Fibroblast of villous mesenchyme (primary cell): ENCODE measurements at regions not wholly inside any gene's neighbourhood (a gene's known extent, or its start where the extent isn't known, plus 50 kb on each side); places are given as distances from the start of the nearest gene placed in this dataset.

Source experiments
- DNase-seq: peaks from one replicate; pipeline ENCODE4 v3.0.0-alpha.2; 2010; ENCODE audit warnings: low read depth
- H3K4me3 ChIP-seq: 2 replicates; pipeline ENCODE4 v1.5.1; 2011; ENCODE audit warnings: low read depth, mild to moderate bottlenecking, low read length
- CTCF ChIP-seq: IDR thresholded peaks from 2 replicates; pipeline ENCODE4 v1.5.1; 2012; ENCODE audit warnings: low read depth, mild to moderate bottlenecking, low read length; ENCODE audit not compliant: insufficient read depth

GRCh38 chrX:149145845-149146285 lies 359.2 kb downstream of the IDS start:
- peak; percentile 16 for DNase-seq
- TF ChIP-seq CTCF, result no peak
- H3K4me3 ChIP-seq, result no peak overlapping the region

GRCh38 chrX:149131774-149132173 lies 373.3 kb downstream of the IDS start:
- no peak overlapping the region for H3K4me3 ChIP-seq
- no peak for DNase-seq
- TF ChIP-seq CTCF, result no peak

GRCh38 chrX:149129767-149130166 lies 375.3 kb downstream of the IDS start:
- no peak for TF ChIP-seq CTCF
- no peak for DNase-seq
- no peak overlapping the region for H3K4me3 ChIP-seq

GRCh38 chrX:149124526-149125108 lies 380.5 kb downstream of the IDS start:
- no peak for TF ChIP-seq CTCF

GRCh38 chrX:149121206-149121920 lies 383.7 kb downstream of the IDS start:
- TF ChIP-seq CTCF, result no peak
- DNase-seq, result no peak
- H3K4me3 ChIP-seq, result no peak overlapping the region

More at GRCh38 chrX:149124526-149125108, 380.5 kb downstream of the IDS start:
- no peak for DNase-seq
- no peak overlapping the region for H3K4me3 ChIP-seq

GRCh38 chrX:149120459-149120858 lies 384.6 kb downstream of the IDS start:
- no peak for DNase-seq
- TF ChIP-seq CTCF, result no peak
- no peak overlapping the region for H3K4me3 ChIP-seq
